Fibroblast of skin of right biceps (primary cell): ENCODE measurements at regions not wholly inside any gene's neighbourhood (a gene's known extent, or its start where the extent isn't known, plus 50 kb on each side); places are given as distances from the start of the nearest gene placed in this dataset.
"Not testable (repeated sequence)": the region's sequence is repeated elsewhere in the genome, so short reads cannot be mapped to it uniquely, and the experiment has no call there.

Experiments
- DNase-seq: peaks from one replicate; pipeline ENCODE4 v3.0.0-alpha.2; 2013

DNA sequence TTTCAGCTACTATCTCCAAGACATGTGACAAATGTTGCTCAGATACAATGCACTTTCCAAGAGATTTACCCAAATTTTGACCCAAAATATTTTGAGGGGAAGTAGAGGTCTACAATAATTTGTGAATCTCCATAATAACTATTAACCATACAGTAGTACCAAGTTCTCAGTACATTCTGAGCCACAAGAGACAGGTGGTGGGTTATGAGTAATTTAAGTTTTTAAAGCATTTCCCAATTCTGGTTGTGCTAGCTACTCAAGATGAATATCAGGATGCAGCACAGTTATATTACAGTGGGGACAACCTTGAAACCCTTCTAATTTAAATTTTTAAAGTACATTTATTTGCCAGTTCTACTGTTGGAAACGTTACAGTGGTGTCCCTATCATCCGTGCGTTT lies 92.2 kb upstream of the MITF start:
- no peak for DNase-seq

DNA sequence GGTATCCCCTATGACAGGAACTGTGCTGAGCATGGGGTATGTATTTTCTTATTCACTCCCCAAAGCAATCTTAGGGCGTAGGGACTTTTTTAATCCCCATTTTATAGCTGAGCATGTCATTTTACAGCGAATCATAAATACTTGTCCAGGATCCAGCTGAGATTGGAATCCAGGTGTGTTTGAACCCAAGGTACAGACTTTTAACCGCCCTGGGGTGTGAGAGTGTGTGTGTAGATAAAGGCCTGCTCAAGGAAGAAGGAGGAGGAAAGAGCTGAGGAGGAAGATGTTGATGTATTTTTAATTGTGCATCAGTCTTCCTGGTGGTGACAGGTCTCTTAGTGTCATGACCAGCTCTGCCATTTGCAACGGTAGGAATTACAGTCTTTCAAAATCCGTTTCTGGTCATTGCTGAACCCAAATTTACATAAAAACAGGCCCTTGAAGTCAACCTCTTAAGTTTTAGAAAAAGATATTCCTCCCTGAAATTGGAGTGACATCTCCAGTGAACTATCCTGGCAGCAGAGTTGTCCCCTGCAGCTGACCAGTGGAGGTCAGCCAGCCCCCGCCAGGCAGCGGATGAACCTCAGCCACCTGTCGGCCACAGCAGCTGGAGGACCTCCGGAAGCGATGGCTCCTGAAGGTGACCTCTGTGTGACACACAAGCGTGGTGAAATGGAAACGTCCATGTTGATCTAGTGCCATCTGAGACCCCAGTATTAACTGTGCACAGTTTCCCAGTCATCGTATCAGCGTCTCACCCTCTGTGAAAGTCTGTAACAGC lies 92.8 kb upstream of the MITF start:
- DNase-seq = no peak

DNA sequence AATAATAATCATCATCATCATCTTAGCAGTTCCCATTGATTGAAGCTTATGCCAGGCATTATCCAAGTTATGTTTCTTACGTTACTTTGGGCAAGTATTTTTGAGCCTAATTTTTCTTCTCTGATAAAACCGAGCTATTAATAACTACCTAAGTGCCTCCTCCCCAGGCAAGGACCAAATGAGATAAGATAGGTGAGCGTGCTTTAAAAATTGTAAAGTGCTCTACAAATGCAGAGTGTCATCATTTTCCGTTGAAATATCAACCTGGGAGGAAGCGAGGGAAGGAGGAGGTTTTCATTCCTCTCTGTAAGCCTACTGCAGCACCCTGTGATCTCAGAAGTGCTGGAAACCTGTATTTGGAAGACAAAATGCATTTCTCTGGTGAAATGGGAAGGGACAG lies 96.7 kb upstream of the MITF start:
- no peak for DNase-seq

DNA sequence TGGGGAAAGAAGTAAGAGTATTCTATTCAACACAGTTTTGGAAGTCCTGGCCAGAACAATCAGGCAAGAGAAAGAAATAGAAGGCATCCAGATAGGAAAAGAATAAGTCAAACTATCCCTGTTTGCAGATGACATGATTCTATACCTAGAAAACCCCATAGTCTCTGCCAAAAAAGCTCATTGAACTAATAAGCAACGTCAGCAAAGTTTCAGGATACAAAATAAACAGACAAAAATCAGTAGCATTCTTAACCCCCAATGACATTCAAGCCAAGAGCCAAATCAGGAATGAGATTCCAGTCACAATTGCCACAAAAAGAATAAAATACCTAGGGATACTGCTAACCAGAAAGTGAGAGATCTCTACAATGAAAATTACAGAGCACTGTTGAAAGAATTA lies 99.4 kb upstream of the MITF start:
- DNase-seq = no peak

DNA sequence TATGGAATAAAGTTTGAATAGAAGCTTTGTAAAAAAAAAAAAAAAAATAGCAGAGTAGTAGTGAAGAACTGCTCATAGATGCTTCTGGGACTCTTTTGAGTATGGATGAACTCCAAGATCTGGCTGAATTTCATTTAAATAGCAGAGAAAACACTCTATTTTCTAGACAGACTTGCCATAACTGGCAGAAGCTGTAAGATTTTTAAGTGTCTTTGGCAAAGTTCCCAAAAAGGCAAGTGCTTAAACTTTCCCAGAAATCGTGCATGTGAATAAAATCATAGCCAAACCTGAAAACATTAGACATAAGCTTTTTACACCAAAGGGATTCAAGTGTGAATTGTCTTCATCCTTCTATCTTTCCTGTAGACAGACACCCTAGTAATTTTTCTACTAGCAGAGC lies 110.3 kb upstream of the MITF start:
- no peak for DNase-seq

DNA sequence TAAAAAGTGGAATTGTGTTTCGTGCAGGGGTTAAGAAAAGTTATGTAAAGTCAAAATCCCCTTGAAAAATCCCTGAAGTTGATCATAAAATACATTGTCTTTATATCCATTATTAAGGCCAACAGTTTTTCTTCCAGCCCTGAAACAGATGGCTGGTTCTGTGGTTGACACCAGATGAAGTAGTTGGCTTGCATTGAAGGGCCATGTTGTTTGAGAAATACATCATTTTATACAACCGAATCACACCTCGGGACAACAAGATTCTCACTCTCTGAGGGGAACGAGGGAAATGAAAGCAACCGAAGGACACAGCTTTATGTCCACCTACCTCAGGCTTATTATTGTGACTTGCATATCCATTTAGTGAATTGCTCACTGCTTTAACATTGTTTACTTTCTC lies 126.0 kb upstream of the MITF start:
- no peak for DNase-seq

DNA sequence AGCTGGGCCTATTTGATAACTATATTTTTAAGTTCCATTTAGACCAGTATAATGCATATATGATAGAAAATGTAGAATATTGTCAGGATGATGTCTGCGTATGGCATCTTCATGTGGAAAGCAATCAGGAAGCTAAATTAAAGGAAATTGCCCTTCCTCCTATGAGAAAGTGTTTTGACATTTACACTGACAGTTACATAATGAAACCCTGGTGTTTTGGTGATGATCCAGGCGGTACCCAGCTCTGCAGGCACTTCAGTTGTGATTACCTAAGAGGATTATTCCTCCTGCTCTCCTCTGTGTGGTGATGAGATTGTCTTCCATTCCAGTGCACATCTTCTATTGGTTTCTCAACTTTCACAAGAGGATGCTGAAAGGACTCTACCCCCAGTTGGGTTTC lies 126.5 kb upstream of the MITF start:
- no peak for DNase-seq

DNA sequence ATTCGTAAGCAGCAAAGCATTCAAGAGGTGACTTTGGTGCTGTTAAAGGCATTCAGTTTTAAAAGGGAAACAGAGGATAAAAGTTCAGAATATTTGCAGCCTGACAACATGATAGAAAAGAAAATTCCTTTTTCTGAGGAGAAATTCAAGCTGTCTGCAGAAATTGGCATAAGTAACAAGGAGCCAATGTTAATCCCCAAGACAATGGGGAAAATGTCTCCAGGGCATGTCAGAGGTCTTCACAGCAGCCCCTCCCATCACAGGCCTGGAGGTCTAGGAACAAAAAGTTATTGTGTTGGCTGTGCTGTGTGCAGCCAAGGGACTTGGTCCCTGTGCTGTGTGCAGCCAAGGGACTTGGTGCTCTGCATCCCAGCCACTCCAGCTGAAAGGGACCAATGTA lies 129.7 kb upstream of the MITF start:
- not testable (repeated sequence) for DNase-seq

DNA sequence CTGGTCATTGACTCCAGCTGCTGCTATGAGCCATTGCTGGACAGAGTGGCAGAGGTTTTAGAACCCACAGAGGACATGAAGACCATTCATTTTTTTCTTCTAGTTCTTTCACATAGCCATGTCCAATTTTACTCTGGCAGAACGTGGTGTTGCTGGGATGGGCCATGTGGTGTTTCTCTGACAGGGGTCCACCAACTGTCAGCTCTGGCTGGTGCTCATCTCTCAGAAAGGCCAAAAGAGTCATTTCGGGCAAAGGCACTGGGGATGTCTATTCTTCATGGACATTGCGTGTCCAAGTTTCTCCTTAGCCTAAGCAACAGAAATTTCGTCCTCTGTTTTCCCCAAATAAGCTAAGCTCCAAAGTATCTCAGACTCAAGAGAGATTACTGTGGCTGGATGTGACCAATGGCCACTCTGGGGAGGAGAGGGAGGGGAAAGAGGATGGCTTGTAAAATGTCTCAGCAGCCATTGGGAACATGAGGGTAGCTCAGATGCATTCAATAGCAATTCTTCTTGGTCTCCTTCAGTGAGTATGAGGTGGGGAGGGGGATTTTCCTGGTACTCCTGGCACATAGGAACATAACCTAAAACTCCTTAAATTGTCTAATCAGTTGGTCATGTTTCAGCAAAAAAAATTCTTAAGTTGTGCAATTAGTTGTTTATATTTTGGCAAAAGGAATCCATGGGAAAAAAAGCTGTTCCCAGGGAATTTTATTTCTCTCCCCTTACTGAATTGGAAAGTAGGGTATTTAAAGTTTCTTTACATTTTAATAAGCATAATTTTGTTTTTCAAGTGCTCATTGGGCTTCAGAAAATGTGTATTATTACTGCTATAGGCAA lies 131.6 kb upstream of the MITF start:
- DNase-seq = no peak

DNA sequence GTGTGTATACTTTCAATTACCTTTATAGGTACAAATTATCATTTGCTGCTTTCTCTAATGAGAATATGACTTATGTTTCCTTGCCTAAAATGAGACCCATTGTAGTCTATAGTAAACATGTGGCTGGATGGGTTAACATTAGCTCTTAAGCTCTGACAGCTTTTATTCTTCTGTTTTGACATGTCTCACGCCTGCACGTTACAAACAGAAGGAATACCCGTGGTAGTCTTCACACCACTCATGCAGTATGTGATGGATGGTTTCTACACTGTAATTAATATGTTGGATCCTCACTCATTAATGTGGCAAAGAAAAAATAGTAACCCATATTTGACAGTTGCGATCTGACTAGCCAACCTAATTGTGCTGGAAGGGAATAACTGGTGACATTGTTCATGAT lies 133.4 kb upstream of the MITF start:
- no peak for DNase-seq

DNA sequence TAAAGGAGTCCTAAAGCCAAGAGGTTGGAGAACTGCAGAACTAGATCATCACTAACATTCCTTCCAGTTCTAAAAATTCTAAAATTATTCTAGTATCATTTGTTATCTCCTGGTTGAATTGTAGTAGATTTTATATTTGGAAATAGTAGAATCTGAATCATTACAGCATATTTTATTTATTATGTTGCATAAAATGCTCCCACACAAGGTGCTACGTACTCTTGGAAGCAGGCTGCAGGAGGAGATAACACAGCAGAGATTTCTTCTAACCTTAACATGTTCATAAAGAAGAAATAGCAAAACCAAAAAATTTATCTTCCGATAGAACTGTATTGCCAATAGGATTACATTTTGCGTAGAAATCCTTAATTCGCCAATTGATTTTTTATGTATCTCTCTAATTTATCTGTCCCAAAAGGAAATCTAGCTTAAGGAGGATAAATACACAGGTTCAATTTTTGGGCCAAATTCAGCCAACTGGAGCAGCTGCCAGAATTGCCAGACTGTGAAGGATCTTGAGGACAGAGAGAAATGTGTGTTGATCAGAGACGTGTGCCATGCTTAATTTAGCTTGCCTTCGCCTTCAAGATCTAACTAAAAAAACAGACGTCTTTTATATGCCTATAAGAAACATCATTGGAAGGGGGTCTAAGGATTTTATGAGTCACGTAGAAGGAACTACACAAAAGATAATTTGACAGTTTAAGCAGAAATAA lies 134.4 kb upstream of the MITF start:
- no peak for DNase-seq

DNA sequence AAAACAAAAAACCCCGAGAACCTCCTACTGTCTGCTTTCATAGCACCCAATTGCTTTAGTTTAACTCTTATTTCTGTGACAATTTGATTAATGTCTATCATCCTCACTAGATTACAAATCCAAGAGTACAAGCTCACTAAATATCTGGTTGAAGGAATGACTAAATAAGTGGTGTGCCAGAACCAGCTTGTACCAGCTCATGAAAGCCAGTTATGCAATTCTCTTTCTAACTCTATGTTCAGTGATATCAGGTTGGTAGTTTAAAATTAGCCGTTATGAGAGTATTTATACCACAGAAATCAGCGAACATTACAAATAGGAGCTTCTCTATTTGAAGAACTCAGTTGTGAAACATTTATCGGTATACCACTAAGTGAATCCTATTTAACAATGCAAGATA lies 137.2 kb upstream of the MITF start:
- no peak for DNase-seq

DNA sequence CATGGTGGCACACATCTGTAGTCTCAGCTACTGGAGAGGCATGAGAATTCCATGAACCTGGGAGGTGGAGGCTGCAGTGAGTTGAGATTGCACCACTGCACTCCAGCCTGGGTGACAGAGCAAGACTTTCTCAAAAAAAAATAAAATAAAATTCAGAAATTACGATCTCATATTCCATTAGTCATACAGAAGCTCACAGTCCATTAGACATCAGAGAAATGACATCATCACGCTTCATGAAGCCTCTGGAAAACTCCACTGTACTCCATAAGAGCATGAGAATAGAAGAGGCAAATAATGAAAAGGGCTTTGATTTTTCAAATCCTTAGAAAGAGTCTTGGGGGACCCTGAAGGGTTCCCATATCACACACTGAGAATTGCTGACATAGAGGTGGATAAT lies 145.0 kb upstream of the MITF start:
- no peak for DNase-seq

DNA sequence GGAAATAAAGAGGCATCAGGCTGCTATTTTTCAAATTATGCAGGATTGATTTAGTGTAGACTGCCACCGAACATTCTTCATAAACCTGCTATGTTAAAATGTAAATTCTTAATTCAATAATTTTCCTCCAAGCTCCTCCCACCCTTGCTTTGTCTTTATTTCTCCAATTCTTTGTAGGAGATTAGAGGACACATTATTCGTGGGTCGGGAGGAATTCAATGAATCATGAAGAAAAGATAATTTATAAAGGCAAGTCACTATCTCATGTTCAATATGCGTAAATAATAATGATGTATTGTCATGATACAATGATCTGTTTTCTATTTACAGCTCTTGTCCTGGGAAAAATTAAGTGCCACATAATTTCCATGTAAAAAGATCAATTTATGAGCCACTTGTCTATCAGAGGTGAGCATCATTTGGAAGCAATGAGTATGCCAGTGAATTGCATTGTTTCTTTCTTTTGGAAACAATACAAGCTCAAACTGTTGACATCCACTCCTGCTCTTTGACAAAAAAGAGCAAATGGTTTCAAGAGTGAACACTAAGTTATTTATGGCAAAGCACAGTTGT lies 148.0 kb upstream of the MITF start:
- no peak for DNase-seq

DNA sequence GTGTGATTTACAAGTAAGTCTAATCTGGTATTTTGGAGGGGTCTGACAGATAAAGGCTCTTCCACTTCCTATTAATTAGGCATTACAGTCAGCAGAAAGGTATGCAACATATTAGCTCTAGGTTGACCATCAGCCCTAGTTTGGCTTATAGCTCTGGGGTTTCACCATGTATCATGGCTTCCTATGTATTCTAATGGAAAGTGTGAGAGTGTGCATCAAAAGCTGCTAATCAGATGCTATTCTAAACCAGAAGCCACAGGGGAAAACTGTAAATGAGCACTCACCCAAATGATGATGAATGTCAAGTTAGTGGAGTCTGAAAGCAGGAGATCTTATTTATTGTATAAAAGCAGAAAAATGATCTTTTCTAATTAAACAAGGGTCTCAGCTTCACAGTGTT lies 149.2 kb upstream of the MITF start:
- no peak for DNase-seq

DNA sequence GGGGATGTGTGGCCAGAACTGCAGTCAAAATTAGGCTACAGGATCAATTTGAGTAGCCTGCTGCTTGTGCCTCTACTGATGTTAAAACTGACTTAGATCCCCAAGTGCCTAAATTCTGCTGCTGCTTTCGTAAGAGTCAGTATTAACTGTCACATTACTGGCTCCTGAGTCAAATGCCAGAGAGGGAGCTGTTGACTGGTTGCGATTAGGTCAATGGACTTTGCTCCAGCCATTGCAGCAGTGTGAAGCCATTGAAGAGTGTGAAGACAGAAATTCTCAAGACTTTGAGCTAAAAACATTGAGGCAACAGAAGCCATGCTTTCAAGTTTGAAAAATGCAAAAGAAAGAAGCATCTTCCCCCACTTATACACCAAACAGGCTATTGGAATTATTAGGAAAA lies 151.1 kb upstream of the MITF start:
- DNase-seq = no peak

DNA sequence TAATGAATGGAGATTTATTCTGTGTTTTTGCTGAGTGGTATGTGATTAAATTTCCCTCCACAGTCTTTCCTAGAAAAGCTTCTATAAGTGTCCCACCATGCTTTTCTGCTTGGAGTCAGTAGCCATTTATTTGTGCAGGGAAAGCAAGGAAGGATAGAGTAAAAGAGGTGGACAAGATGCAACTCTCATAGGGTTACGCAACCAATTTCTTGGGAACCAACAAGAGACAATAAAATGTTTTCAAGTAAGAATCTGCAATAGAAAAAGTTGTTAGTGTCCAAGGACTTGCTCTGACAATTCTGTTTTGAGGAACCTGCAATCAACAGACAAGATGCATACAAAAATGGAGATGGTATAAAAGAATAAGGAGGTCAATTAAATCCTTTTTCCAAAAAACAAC lies 153.8 kb upstream of the MITF start:
- no peak for DNase-seq

DNA sequence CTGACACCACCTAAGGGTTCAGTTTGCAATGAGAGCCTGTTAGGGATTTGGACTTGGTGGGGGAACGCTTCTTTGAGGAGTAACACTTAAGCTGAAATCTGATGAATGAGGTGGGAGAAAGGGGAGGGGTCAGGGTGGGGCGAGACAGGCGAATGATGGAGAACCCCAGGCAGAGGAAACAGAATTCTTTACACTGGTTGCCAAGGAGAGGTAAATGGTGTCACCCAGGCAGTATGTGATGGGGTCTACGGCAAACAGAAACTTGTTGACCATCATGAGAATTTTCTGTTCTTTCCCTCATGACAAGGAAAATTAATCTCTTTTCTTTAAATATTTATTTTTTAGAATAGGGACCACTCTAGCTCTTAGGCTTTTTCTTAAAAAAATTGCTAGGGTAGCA lies 157.2 kb upstream of the MITF start:
- no peak for DNase-seq

DNA sequence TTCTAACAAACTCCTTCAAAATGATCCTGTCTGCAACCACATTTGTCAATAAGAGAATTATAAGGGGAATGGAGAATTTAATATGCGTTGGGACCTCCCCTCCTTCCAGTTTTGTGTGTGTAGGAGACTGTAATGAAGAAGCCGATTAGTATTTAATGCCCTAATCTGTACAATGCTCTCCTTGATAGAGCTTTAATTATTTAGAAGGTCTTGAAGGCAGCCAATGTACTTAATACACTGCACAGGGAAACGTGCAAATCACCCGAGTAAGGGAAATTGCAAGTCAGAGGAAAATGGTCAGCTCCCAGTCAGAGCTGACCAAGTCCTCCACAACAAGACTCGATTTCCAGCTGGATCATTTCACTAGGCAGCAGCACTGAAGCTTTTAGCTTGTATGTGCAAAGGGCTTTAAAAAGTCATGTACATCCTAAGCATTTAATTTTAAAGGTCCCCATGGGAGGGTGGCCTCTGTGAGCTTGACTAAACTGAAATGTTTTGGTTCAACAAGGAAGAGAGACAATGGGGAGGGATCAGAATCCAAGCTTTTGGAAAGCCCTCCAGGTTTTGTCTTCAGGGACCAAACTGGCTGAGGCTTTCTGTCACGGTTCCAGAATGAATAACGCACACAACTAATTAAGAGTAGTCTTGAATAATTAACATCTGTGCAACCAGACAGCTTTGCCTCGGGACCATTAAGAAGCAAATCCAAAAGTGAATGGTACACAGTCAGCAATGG lies 159.8 kb upstream of the MITF start:
- DNase-seq = no peak

DNA sequence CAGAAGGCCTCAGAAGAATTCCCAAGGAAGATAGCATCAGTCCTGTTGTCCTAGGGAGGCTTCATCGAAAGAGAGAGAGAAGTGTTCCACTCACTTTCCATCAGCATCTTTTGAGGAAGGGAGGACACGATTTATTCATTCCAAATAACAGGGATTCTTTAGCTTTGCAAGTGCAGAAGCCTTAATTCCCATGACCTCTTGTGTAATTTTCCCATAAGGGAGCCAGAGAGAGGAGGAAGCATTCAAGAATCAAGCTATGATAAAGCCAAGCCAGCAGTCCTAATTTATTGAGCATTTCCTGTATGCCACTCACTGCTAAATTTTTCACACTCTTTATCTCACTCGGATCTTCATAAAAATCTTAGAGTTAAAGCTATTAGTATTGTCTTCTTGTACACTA lies 169.7 kb upstream of the MITF start:
- no peak for DNase-seq

DNA sequence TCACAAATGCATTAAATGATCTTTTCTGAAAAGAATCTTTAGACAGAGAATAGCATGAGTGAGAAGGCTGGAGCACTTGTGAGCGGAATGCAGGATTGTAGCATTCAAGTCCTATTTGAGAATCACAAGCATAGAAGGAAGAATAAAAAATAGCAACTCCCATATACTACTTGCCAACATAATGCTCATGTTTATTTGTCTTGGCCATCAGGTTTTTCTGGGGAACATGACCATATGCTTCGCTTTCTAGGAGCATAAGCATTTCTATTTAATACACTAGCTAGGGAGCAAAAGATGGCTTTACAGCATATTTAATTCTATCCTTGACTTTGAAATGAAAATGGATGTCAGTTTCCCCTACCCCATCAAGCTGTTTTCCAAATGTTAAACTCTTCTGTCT lies 170.3 kb upstream of the MITF start:
- DNase-seq = no peak

DNA sequence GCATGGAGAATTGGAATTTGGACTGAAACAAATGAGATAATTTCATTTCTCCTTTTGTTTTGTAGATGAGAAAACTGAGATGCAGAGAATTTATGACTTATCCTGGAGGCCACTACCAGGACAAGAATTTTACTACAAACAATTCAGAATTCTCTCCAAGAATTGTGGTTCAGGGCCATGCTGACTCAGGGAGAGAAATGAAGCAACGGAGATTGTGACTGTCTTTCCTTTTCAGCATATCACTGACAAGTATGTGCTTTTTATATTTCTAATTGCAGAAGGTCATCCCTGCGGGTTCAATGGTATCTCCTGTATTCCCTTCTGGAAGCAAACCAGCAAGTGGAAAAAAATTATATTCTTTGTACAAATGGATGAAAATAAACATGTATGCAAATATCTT lies 170.8 kb upstream of the MITF start:
- peak; percentile 3 for DNase-seq

DNA sequence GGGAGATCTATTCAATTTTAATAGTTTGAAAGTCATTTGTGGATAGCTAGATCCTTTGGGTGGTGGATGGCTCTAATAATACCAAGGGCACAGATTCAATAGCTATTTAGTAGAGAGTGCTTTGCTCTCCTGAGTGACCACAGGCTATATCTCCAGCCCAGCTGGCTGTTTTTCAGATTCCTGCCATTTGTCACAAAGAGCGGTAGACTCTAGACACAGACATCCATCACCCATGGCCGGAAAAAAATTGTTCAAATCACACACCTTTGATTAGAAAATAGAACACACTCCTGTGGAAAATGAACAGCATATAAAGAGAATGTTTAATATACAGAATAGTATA lies 171.6 kb upstream of the MITF start:
- no peak for DNase-seq
